GM18508 (cell line): ENCODE measurements at regions not wholly inside any gene's neighbourhood (a gene's known extent, or its start where the extent isn't known, plus 50 kb on each side); places are given as distances from the start of the nearest gene placed in this dataset.
"Not testable (repeated sequence)": the region's sequence is repeated elsewhere in the genome, so short reads cannot be mapped to it uniquely, and the experiment has no call there.

ENCODE experiments used
- ATAC-seq: cut with Tn5 transposase; IDR thresholded peaks from one replicate; pipeline ENCODE4 v1.9.1; 2021; ENCODE audit warnings: moderate number of reproducible peaks; ENCODE audit not compliant: insufficient read depth, unreplicated experiment

DNA sequence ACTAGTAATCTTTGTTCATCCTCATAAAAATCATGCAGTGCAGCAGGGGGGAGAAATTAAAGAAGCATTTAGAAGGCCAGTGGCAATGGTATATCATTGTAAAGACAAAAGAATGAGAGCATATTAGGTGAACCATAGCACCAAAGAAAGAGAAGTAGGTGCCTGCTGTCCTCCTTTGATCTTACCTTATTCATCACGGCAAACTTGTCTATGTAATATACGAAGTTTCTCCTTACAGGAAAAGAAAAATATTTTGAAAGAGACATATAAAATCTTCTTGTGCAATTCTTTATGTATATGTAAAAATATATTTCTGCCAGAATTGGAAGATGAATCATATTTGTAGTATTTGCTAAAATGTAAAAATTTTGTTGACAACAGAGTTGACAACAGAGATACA, 411.3 kb upstream of the ARRDC3 start:
- no peak for ATAC-seq

DNA sequence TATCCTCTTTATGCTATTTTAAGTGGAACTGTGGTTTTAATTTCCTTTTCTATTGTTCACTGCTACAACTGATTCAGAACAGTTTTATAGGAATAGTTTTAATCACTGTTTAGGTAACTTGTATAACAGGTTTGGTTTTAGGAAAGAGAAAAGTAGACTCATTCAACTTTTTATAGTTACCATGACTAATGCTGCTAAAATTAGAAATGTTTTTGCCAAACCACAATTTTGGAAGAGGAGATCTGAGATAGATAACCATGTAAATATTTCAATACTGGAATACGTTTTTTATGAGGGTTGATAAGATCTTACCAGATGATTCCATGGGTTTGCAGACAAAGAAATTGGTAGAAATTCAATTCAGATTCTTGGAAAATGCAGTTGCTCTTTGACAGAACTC, 404.6 kb upstream of the ARRDC3 start:
- ATAC-seq: no peak

DNA sequence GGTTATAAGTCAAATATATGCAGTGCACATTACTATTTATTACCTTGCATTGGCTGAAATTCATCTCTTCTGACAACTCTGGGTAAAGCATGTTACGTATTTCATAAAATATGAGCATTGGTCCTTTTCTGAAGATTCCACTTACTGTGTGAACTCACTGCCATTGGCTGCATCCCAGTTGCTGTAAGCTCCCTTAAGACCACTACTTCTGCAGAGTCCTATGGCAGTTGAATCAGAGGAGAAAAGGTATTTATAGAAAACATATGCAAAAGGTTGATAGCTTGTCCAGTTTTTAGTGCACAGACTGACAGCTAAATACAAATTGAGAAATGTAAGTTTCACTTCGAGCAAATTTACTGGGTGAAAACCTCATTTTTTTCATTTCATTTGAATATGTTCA, 394.6 kb upstream of the ARRDC3 start:
- no peak for ATAC-seq

- ATAC-seq: no peak
These were observed 393.1 kb upstream of the ARRDC3 start for GRCh38 chr5:91776249-91776648.

DNA sequence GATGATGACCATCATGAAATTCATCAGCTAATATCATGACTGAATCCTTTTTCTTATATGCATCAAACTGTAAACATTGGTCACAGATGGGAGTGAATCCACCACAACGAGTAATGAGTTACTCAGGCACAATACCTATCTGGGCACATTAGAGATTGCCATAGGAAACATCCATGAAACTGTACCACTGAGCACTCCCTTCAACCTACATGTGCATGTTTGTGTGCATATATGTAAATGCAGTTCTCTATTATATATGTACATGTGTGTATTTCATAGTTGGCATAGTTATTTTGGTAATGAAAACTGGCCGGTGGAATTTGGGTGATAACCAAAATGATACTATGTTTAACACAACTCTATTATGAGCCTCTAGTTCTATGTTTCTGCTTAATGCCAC, 387.3 kb upstream of the ARRDC3 start:
- ATAC-seq: no peak

- not testable (repeated sequence) for ATAC-seq
These were observed 374.3 kb upstream of the ARRDC3 start for GRCh38 chr5:91757383-91757782.

- no peak for ATAC-seq
These were observed 371.9 kb upstream of the ARRDC3 start for GRCh38 chr5:91754990-91755389.

GRCh38 chr5:91744470-91744869, 361.4 kb upstream of the ARRDC3 start:
- ATAC-seq: not testable (repeated sequence)

DNA sequence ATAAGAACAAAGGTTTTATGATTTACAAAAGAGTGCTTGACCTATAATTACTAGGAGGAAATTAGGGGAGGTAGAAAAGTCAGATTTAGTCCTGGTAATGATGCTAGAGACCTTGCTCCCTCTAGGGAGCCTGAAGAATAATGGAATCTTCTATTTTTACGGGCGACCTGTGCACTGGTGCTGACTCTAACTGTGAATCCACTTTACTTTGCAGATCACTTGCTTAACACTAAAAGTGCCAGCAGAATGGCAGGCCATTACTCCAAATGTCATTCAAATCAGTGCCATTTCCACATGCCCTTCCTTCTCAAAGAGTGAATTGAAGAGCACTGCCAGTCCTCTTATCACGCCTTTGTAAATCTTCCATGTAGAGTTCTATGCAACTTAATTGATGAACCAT, 359.4 kb upstream of the ARRDC3 start:
- no peak for ATAC-seq

DNA sequence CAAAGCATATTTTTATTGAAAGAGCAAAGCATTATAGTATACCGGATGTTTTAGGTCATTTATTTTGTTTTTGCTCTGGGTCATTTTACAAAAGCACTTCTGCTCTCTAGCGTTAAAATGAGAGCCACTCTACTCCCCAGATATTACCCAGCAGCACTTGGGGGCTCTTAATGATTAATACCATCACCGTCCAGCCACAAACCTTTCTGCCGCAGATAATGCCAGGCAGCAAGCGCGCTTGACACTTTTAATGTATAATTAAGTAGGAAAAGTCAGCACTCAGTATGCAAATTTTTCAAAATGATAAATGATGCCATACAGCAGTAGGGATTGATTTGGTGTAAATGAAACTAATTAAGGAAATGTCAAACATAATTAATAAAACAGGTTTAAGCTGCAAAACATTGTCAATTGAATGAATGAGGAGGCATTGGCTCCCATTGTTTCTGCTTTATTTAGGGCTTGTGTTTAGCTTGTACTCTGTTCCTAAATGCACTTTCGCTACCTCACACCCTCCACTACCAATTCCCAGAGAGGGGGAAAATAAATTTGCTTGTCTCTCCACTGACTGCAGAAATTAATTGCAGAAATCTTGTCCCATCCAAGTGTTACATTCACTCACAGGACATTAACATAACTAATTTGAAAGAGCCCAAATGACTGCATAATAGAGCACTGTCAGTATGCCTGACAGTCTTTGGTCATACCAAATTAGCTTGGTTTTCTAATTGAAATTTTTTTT, 358.8 kb upstream of the ARRDC3 start:
- ATAC-seq: no peak

- no peak for ATAC-seq
These were observed 346.9 kb upstream of the ARRDC3 start for GRCh38 chr5:91730026-91730425.

DNA sequence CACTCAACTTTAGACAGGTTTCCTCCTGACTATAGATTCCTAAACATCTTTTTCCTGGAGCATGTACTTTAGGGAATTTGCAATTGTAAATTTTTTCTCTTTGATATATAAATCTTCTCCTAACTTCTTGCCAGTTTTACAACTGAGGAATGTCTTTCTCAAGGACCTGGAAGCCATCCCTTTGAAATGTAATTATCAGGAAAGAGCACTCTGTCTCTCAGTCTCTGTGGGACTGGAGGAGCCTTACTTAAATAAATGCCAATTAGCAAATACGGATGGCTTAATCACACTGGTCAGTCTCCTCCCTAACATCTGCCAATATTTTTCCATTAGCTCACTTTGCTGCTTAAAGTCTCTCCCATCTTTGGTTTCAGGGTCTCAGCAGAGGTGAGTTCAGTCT, 344.3 kb upstream of the ARRDC3 start:
- no peak for ATAC-seq

- ATAC-seq: no peak
These were observed 339.8 kb upstream of the ARRDC3 start for GRCh38 chr5:91722736-91723467.

GRCh38 chr5:91712718-91713117, 329.6 kb upstream of the ARRDC3 start:
- ATAC-seq: no peak

GRCh38 chr5:91707521-91707841, 324.4 kb upstream of the ARRDC3 start:
- ATAC-seq: no peak

DNA sequence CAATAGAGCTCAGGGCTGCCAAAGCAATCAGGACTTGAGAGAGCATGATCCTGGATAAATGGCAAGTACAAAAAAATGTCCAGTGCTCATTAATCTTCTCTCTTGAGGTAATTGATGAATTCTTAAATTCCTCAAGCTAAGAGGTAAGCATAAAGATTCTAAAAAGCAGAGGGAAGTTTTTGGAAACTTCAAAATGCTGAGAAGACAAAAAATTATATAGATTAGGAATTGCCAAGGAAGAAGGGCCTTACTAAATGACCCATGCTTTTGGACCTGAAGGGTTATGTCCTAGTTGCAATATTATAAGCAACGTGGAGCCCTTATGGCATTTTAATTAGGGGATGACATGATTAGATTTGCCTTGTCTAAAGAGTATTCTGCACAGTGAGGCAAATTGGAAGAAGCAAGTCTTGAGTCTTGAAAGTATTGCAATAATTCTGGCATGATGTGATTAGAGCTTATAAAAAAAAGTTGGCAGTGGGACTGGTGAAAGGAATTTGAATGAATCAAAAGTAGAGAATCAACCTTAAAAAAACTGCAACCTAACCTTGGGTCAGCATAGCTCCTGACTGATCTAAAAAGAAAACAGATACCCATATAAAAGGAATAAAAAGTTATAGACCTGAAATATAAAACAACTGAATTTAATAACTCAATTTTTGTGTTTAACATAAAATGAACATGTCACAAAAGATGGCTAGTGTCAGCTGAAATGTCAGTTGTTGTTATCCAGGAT, 323.8 kb upstream of the ARRDC3 start:
- no peak for ATAC-seq

DNA sequence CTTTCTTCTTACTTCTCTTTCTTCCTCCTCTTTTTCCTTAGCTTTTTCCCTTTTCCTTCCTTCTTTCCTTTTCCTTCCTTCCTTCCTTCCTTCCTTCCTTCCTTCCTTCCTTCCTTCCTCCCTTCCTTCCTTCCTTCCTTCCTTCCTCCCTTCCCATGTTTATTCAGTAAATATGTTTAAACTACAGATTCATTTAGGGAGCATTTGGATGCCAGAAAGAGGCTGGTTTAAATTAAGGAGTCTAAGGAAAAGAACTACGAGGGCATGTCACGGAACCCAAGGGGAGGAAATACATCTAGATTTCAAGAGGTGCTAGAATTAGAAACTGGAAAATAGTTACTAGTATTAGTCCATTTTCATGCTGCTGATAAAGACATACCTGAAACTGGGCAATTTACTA, 320.0 kb upstream of the ARRDC3 start:
- no peak for ATAC-seq

DNA sequence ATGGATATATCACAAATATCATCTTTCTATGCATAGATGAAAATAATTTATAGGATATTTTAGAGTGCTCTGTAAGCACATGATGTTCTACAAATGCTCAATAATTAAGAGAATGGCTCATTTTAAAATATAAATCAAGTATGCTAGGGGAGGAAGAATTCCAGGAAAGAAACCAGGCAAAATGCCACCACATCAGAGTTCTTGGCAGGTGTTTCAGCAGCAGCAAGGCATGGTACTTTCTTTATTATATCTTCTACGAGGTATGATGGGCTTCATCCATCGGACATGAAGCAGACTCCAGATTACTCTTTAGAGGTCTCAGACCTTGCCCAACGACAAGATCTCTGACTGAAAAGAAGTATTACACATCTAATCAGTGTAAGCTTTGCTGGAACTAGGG, 316.3 kb upstream of the ARRDC3 start:
- ATAC-seq: no peak

GRCh38 chr5:91691592-91691991, 308.5 kb upstream of the ARRDC3 start:
- no peak for ATAC-seq

DNA sequence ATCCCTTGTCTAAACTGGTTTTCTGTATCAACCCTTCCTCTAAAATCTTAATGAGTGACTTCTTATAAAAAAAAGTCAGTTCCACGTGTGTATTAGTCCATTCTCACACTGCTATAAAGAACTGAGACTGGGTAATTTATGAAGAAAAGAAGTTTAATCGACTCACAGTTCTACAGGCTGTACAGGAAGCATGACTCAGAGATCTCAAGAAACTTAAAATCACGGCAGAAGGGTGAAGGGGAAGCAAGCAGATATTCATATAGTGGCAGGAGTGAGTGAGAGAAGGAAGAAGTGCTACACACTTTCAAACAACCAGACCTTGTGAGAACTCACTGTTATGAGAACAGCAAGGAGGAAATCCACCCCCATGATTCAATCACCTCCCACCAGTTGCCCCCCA, 307.8 kb upstream of the ARRDC3 start:
- no peak for ATAC-seq

- no peak for ATAC-seq
These were observed 304.3 kb upstream of the ARRDC3 start for GRCh38 chr5:91687430-91687829.
